ENCODE measurements at regions not wholly inside any gene's neighbourhood (a gene's known extent, or its start where the extent isn't known, plus 50 kb on each side); places are given as distances from the start of the nearest gene placed in this dataset.
"Not testable (repeated sequence)": the region's sequence is repeated elsewhere in the genome, so short reads cannot be mapped to it uniquely, and the experiment has no call there.

GRCh38 chr5:34096033-34096432 is 53.0 kb upstream of the C1QTNF3 start:
- not testable (repeated sequence) for DNase-seq

DNA sequence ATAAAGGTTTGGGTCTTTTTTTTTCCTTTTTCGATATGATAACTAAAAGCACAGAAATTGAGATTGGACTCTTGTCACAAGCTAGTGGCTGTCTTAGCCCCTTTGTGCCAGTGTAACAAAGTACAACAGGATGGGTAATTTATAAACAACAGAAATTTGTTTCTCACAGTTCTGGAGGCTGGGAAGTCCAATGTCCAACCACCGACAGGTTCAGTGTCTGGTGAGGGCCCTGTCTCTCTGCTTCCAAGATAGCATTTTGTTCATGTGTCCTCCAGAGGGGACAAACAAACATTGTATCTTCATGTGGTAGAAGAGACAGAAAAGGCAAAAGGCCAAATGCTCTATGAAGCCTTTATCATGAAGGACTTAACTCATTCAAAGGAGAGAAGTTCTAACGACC is 56.9 kb upstream of the C1QTNF3 start:
- DNase-seq: not testable (repeated sequence)

- not testable (repeated sequence) for DNase-seq
Observed at GRCh38 chr5:34101567-34101966, 58.6 kb upstream of the C1QTNF3 start.

DNA sequence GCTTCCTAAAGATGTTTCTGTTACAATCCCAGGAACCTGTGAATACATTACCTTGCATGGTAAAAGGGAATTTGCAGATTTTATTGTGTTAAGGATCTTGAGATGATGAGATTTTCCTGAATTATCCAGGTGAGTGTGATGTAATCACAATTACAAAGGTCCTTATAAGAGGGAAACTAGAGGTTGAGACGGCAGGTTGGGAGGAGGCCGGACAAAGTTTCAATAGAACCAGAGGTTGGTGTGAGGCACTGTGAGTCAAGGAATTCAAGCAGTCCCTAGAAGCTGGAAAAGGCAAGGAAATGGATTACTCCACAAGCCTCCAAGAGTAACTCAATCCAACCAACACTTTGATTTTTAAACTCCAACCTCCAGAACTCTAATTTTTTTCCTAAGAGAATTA is 65.9 kb upstream of the C1QTNF3 start:
- DNase-seq: not testable (repeated sequence)

DNA sequence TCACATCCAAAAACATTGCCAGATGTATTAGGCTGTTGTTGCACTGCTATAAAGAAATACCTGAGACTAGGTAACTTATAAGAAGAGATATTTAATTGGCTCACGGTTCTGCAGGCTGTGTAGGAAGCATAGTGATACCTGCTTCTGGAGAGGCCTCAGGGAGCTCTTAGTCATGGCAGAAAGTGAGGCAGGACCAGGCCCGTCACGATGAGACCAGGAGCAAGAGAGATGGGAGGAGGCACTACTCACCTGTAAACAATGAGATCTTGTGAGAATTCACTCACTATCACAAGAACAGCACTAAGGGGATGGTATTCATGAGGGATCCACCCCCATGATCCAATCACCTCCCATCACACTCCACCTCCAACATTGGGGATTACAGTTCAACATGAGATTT is 81.3 kb upstream of the C1QTNF3 start:
- DNase-seq: not testable (repeated sequence)

DNA sequence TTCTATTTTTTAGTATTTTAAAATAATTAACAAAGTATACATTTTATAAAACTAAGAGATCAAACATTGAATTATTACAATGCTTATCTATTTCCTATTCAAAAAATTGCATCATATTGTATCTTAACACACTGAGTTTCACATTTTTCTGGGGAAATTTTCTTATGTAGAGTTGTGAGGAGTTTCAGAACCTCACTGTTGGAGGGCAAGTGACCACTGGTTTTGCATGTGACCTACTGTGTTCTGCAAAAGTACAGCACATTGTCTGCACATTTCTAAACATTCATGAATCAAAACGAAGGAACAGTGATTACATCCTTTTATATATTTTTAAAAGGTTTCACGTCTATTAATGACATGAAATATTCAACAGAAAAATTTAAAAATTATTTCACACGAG is 82.3 kb upstream of the C1QTNF3 start:
- DNase-seq: not testable (repeated sequence)

DNA sequence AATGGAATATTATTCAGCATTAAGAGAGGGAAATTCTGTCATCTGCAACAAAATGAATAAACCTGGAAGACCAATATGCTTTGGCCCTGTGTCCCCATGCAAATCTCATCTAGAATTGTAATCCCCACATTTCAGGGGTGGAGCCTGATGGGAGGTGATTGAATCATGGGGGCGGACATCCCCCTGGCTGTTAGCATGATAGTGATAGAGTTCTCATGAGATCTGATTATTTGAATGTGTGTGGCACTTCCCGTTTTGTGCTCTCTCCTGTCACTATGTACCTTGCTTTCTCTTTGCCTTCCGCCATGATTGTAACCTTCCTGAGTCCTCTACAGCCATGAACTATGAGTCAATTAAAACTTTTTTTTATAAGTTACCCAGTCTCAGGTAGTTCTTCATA is 83.7 kb upstream of the C1QTNF3 start:
- not testable (repeated sequence) for DNase-seq

DNA sequence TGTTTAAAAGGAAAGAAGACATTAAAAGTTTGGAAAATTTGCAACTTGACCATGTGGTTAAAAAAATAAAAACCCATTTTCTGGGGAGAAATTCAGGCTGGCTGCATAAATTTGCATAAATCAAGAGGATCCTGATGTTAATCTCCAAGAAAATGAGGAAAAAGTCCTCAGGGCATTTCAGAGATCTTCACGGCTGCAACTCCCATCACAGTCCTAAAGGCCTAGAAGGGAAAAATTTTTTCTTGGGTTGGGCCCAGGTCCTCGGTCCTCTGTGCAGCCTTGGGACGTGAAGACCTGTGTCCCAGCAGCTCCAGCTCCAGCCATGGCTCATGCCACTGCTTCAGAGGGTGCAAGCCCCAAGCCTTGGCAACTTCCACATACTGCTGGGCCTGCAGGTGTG is 84.8 kb upstream of the C1QTNF3 start:
- not testable (repeated sequence) for DNase-seq

- not testable (repeated sequence) for DNase-seq
Observed at GRCh38 chr5:34128890-34129289, 85.9 kb upstream of the C1QTNF3 start.

DNA sequence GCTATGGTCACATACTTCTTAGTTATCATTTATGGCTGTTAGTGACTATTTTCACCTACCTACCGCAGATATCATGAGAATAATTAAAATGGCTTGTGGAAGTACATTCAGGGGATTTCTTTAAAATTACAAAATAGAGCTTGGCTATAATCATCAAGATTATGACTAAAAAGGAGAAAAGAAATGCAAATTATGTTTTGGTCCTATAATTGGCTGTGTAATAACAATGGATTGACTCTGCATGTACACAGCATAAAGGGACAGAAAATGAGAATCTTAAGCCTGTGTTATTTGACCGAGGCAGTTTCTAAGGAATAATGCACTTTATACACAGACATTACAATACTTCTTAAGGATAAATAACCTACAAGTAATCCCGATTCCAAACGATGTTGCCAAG is 112.0 kb upstream of the C1QTNF3 start:
- not testable (repeated sequence) for DNase-seq

- not testable (repeated sequence) for DNase-seq
Observed at GRCh38 chr5:34156703-34157414, 113.8 kb upstream of the C1QTNF3 start.

GRCh38 chr5:34160904-34161303 is 117.9 kb upstream of the C1QTNF3 start:
- not testable (repeated sequence) for DNase-seq

GRCh38 chr5:34171398-34171797 is 128.4 kb upstream of the C1QTNF3 start:
- not testable (repeated sequence) for DNase-seq

- not testable (repeated sequence) for DNase-seq
Observed at GRCh38 chr5:34179453-34180190, 136.6 kb upstream of the C1QTNF3 start.

- not testable (repeated sequence) for DNase-seq
Observed at GRCh38 chr5:34180225-34180624, 137.2 kb upstream of the C1QTNF3 start.

DNA sequence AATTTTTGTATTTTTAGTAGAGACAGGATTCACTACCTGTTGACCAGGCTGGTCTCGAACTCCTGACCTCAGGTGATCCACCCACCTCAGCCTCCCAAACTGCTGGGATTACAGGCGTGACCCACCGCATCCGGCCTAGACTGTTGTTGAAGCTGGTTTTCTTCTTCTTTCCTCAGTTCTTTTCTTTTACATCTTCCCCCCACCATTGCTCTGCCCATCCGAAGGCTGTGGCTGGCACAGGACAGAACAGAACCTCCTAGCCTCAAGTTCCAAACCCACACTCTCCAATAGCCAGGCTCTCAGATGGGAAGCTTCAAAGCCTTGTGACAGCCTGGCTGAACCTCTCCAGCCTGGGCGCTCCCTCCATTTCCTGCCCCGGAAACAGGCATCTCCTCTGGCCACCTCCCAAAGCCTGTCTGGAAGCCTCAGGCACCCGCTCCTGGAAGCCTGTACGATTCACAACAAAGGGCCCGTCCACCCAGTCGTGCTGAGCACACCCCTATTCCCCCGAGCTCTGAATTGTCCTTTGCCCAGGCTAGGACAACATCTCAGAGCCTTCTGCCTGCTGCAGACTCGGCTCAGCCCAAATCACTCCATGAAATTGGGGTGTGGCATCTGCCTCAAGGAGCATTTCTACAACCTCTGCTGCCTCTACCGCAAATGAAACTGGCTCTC is 138.1 kb upstream of the C1QTNF3 start:
- not testable (repeated sequence) for DNase-seq

DNA sequence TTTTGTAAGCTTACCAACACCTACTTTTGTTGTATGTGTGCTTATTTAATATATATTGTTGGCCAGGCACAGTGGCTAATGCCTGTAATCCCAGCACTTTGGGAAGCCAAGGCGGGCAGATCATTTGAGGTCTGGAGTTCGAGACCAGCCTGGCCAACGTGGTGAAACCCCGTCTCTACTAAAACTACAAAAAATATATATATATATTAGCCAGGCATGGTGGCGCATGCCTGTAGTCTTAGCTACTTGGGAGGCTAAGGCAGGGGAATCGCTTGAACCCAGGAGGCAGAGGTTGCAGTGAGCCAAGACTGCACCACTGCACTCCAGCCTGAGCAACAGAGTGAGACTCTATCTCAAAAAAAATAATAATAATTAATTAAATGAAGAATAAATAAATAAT is 142.0 kb upstream of the C1QTNF3 start:
- DNase-seq: not testable (repeated sequence)

- DNase-seq: not testable (repeated sequence)
Observed at GRCh38 chr5:34185572-34185971, 142.6 kb upstream of the C1QTNF3 start.

- DNase-seq: not testable (repeated sequence)
Observed at GRCh38 chr5:34186108-34186507, 143.1 kb upstream of the C1QTNF3 start.

DNA sequence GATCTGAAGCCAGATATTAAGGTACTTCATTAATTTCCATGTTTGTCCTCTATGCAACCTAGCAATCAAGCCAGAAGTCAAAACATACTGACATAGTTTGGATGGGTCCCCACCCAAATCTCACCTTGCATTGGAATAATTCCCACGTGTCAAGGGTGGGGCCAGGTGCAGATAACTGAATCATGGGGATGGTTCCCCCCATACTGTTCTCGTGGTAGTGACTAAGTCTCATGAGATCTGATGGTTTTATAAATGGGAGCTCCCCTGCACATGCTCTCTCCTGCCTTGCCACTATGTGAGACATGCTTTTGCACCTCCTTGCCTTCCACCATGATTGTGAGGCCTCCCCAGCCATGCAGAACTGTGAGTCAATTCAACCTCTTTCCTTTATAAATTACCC is 143.9 kb upstream of the C1QTNF3 start:
- not testable (repeated sequence) for DNase-seq

- not testable (repeated sequence) for DNase-seq
Observed at GRCh38 chr5:34187441-34187840, 144.4 kb upstream of the C1QTNF3 start.

DNA sequence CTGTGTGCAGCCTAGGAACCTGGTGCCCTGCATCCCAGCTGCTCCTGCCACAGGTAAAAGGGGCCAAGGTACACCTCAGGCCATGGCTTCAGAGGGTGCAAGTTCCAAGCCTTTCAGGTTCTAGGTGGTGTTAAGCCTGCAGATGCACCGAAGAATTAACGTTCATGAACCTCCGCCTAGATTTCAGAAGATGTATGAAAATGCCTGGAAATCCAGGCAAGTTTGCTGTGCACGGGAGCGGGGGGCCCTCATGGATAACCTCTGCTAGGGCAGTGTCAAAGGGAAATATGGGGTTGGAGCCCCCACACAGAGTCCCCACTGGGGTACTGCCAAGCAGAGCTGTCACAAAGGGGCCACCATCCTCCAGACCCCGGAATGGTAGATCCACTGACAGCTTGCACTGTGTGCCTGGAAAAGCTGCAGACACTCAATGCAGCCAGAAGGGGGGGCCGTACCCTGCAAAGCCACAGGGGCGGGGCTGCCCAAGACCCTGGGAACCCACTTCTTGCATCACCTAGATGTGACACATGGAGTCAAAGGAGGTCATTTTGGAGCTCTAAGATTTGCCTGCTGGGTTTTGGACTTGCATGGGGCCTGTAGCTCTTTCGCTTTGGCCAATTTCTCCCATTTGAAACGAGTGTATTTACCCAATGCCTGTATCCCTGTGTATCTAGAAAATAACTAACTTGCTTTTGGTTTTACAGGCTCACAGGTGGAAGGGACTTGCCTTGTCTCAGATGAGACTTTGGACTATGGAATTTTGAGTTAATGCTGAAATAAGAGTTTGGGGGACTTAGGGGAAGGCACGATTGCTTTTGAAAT is 145.2 kb upstream of the C1QTNF3 start:
- not testable (repeated sequence) for DNase-seq

GRCh38 chr5:34189246-34189645 is 146.2 kb upstream of the C1QTNF3 start:
- not testable (repeated sequence) for DNase-seq
